GM21447 (cell line): ENCODE measurements at regions not wholly inside any gene's neighbourhood (a gene's known extent, or its start where the extent isn't known, plus 50 kb on each side); places are given as distances from the start of the nearest gene placed in this dataset.
"Not testable (repeated sequence)": the region's sequence is repeated elsewhere in the genome, so short reads cannot be mapped to it uniquely, and the experiment has no call there.

Experiments
- ATAC-seq: cut with Tn5 transposase; IDR thresholded peaks from one replicate; pipeline ENCODE4 v1.9.1; 2021; ENCODE audit not compliant: unreplicated experiment

GRCh38 chr7:115793958-115794702 is 236.4 kb downstream of the TFEC start:
- ATAC-seq = no peak

GRCh38 chr7:115789901-115790300 is 240.7 kb downstream of the TFEC start:
- no peak for ATAC-seq

GRCh38 chr7:115789473-115789872 is 241.1 kb downstream of the TFEC start:
- ATAC-seq = not testable (repeated sequence)

GRCh38 chr7:115782696-115783490 is 247.7 kb downstream of the TFEC start:
- no peak for ATAC-seq

DNA sequence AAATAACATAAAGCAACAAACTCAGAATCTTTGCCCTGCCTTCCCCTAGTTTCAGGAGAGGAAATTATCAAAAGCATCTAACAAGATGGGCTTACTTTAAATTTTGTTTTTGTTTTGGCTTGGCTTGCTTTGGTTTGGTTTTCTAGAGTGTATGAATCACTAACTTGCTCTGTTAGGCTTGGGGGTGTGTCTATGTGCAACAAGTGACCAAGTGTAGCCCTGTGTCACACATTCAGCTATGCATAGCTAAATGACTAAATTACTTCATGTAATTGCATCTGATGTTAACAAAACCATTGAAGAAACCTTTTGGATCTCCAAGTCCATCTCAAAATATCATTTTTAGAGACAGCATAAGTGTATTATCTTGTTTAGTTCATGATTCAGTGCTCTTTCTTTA is 251.0 kb downstream of the TFEC start:
- no peak for ATAC-seq

- ATAC-seq = no peak
These were observed 254.6 kb downstream of the TFEC start for GRCh38 chr7:115775981-115776380.

DNA sequence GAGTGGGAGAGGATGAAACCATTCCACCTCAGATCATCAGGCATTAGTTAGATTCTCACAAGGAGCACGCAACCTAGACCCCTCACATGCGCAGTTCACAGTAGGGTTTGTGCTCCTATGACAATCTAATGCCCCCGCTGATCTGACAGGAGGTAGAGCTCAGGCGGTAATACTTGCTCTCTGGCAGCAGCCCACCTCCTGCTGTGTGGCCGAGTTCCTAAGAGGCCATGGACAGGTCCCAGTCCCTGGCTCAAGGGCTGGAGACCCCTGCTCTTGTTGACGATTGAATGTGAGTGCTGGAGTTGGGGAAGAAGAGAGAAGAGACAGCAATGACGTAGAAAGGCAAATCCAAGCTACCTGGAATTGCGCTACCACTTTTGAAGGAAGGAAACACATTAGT is 267.2 kb downstream of the TFEC start:
- ATAC-seq = no peak

- no peak for ATAC-seq
These were observed 272.5 kb downstream of the TFEC start for GRCh38 chr7:115758025-115758424.

- ATAC-seq = no peak
These were observed 276.3 kb downstream of the TFEC start for GRCh38 chr7:115754226-115754625.

GRCh38 chr7:115749924-115750323 is 280.6 kb downstream of the TFEC start:
- ATAC-seq = no peak

DNA sequence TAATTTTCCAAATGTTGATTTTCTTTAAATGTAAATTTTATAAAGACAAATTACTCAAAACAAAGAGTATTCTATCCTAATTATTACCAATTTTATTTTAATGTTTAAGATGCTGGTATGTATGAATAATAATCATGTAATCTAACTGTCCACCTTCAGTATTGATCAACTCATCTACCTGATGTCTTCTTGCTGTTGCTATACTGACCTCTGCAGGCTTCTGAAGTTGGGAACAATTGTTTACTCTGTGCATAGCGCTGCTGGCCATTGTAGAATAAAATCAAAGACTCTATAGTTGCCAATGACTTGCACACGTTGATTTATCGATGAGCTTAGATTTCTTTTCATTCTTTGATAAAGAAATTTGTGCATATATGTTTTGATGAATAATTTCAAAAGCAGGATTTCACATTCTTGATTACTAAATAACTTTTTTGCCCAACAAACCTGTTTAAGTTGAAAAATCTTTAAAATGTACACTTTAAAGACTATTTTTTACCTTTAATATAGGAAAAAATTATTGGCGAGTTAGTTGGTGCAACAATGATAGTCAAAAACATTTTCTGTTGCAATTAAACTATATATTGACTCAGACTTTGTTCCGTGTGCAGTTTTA is 282.3 kb downstream of the TFEC start:
- ATAC-seq = no peak

DNA sequence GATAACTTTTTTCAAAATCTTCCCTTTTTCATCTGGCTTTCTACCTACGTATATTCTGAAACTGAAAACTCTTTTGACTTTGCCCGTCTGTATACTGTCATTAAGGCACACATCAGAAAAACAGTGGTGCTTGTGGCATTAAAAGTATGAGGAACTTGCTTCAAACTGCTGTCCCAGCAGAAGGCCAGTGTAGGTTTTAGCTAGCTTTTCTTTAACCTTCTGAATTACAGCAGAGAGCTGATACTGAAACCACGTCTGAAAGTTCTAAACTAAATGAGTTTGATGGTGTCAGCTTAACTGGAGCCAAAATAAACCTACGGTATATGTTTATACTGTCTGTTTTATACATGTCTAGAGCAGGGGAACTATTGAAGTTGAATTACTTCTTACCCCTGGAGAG is 283.4 kb downstream of the TFEC start:
- ATAC-seq = no peak

DNA sequence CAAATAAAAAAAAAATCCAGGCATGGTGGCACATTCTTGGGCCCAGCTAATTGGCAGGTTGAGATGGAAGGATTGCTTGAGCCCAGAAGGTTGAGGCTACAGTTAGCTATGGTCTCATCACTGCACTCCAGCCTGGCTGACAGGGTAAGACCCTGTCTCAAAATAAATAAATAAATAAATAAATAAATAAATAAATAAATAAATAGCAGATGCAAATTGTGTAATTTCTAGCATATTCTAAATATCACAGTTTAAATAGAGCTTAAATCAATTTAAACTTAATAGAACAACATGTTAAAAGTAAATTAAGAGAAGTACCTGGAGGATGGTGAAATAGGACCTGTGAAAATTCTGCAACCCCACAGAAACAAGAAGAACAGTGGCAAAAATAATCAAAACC is 290.5 kb downstream of the TFEC start:
- no peak for ATAC-seq

- ATAC-seq = no peak
These were observed 295.9 kb downstream of the TFEC start for GRCh38 chr7:115734641-115735040.

- ATAC-seq = no peak
These were observed 298.6 kb downstream of the TFEC start for GRCh38 chr7:115731796-115732471.

DNA sequence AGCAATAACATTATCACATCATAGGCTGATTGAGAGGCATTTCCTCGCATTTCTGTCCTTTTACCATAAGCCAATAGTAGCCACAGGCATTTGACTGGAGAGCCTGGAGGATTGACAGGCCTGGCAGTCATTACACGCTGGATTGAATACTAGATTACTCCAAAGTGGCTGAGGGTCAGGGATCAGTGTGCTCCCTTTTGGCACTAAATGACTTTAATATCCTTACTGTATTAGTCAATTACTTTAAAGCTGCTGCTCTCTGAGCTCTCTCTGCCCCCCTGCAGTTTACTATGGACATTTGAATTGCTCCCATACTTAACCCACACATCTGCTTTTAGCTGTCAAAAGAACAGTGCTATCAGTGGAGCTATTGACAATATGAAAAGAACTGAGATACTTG is 302.0 kb downstream of the TFEC start:
- no peak for ATAC-seq

- ATAC-seq = no peak
These were observed 306.0 kb downstream of the TFEC start for GRCh38 chr7:115724400-115725056.

- ATAC-seq = no peak
These were observed 308.1 kb downstream of the TFEC start for GRCh38 chr7:115722302-115722977.

DNA sequence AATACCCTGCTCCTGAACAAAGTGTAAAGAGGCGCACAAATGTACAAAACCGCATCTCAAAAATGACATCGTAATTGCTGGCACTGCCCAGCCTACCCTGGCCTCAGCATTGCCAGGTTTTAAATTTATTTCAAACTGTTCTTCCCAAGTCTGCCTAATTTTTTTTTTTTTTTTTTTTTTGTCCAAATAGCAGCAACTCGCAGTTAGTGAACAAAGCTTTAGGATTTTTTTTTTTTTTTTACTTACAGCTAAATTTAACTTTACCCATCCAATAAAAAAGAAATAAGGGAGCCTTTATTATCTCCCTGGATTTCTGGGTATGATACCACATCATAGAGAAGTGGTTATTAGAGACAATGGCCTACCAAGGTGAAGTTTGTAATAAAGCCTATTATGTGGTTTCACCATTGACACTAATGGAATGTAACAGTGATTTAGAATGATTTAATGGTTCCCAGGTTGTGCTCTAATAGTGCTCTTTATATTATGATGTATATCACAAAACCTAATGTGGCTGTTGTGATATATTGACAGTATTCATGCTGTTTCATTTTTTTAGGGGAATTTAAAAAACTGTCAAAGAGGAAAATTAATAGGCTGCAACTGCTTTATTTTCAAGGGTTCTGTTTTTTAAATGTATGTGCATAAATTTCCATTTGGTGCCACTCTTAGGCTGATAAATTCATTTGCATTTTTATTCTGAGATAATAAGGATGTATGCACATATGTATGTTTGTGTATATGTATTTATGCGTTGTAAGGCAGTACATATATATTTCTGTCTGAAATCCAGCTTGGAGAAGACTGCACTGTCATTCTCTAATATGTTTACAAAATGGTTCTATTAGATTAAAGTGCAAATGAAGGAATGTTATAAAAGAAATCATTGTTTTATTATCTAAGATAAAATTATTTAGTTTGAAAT is 309.0 kb downstream of the TFEC start:
- no peak for ATAC-seq
